HepG2 (cell line): ENCODE measurements at regions not wholly inside any gene's neighbourhood (a gene's known extent, or its start where the extent isn't known, plus 50 kb on each side); places are given as distances from the start of the nearest gene placed in this dataset.

ENCODE experiments used
- HDAC1 ChIP-seq: sonication (generic); formaldehyde crosslinking; IDR thresholded peaks from 2 replicates; pipeline ENCODE4 v1.5.1; 2020; ENCODE audit warnings: mild to moderate bottlenecking, missing genetic modification reagents
- HNRNPH1 ChIP-seq: fragments of 200-400 bp; formaldehyde crosslinking; optimal IDR thresholded peaks from 2 replicates; pipeline ENCODE3; 2017; ENCODE audit warnings: mild to moderate bottlenecking, low read depth, low read length
- HOXA7 ChIP-seq: sonication (generic); formaldehyde crosslinking; IDR thresholded peaks from 2 replicates; pipeline ENCODE4 v1.8.1; 2022; ENCODE audit warnings: mild to moderate bottlenecking, missing genetic modification reagents, moderate library complexity
- KDM2A ChIP-seq: sonication (generic); formaldehyde crosslinking; IDR thresholded peaks from 2 replicates; pipeline ENCODE4 v1.4.0; 2020; ENCODE audit warnings: low read depth, missing genetic modification reagents, borderline replicate concordance
- KMT2A ChIP-seq: sonication (generic); formaldehyde crosslinking; IDR thresholded peaks from 2 replicates; pipeline ENCODE4 v1.4.0; 2020; ENCODE audit warnings: missing genetic modification reagents
- MAFK ChIP-seq, 2 experiments: IDR thresholded peaks in 1 of 2; conservative IDR thresholded peaks in 1 of 2; 2 replicates each; pipeline ENCODE4 v1.6.1; 2011; ENCODE audit warnings: improper control_type of control experiment in 2 of 2, low read length in 2 of 2
- MATR3 ChIP-seq: sonication (generic); formaldehyde crosslinking; IDR thresholded peaks from 2 replicates; pipeline ENCODE4 v1.4.0; 2020; ENCODE audit warnings: missing genetic modification reagents
- PAF1 ChIP-seq: IDR thresholded peaks from 2 replicates; pipeline ENCODE4 v1.6.1; 2016; ENCODE audit warnings: missing genetic modification reagents, missing compliant biosample characterization
- TEAD3 ChIP-seq: optimal IDR thresholded peaks from 2 replicates; pipeline ENCODE3; 2016; ENCODE audit warnings: borderline replicate concordance
- TMF1 ChIP-seq: sonication (generic); formaldehyde crosslinking; IDR thresholded peaks from 2 replicates; pipeline ENCODE4 v1.8.1; 2022; ENCODE audit warnings: low read depth, missing genetic modification reagents
- ZNF24 ChIP-seq: fragments of 450-650 bp; IDR thresholded peaks from 2 replicates; pipeline ENCODE4 v1.6.1; 2017; ENCODE audit warnings: antibody characterized with exemption, mild to moderate bottlenecking
- ZNF274 ChIP-seq: sonication (generic); formaldehyde crosslinking; IDR thresholded peaks from 2 replicates; pipeline ENCODE4 v1.5.1; 2020; ENCODE audit warnings: mild to moderate bottlenecking, missing genetic modification reagents
- ZNF431 ChIP-seq: sonication (generic); formaldehyde crosslinking; IDR thresholded peaks from 2 replicates; pipeline ENCODE4 v1.9.0; 2022; ENCODE audit warnings: missing genetic modification reagents, low read depth, mild to moderate bottlenecking, borderline replicate concordance
- ZNF562 ChIP-seq: sonication (generic); formaldehyde crosslinking; IDR thresholded peaks from 2 replicates; pipeline ENCODE4 v1.8.0; 2022; ENCODE audit warnings: missing genetic modification reagents, borderline replicate concordance
- ZNF607 ChIP-seq: sonication (generic); formaldehyde crosslinking; IDR thresholded peaks from 2 replicates; pipeline ENCODE4 v1.5.1; 2020; ENCODE audit warnings: missing genetic modification reagents, mild to moderate bottlenecking, borderline replicate concordance
- ZNF674 ChIP-seq: sonication (generic); formaldehyde crosslinking; IDR thresholded peaks from 2 replicates; pipeline ENCODE4 v1.5.0; 2020; ENCODE audit warnings: low read depth, mild to moderate bottlenecking, missing genetic modification reagents
- ZNF776 ChIP-seq: sonication (generic); formaldehyde crosslinking; IDR thresholded peaks from 2 replicates; pipeline ENCODE4 v1.4.0; 2020; ENCODE audit warnings: mild to moderate bottlenecking, missing genetic modification reagents
- ZNF792 ChIP-seq: IDR thresholded peaks from 2 replicates; pipeline ENCODE4 v1.6.1; 2016
- ZSCAN29 ChIP-seq: sonication (generic); formaldehyde crosslinking; conservative IDR thresholded peaks from 2 replicates; pipeline ENCODE4 v1.4.0; 2020; ENCODE audit warnings: mild to moderate bottlenecking, missing genetic modification reagents
- TF ChIP-seq, protein P1 (sequence below): sonication (generic); formaldehyde crosslinking; IDR thresholded peaks from 2 replicates; pipeline ENCODE4 v1.9.0; 2021; ENCODE audit warnings: missing genetic modification reagents, borderline replicate concordance
- TF ChIP-seq, protein P2 (sequence below): sonication (generic); formaldehyde crosslinking; IDR thresholded peaks from 2 replicates; pipeline ENCODE4 v1.5.0; 2020; ENCODE audit warnings: mild to moderate bottlenecking, missing genetic modification reagents
- TF ChIP-seq, protein P3 (sequence below): sonication (generic); formaldehyde crosslinking; IDR thresholded peaks from 2 replicates; pipeline ENCODE4 v1.4.0; 2020; ENCODE audit warnings: missing genetic modification reagents

DNA sequence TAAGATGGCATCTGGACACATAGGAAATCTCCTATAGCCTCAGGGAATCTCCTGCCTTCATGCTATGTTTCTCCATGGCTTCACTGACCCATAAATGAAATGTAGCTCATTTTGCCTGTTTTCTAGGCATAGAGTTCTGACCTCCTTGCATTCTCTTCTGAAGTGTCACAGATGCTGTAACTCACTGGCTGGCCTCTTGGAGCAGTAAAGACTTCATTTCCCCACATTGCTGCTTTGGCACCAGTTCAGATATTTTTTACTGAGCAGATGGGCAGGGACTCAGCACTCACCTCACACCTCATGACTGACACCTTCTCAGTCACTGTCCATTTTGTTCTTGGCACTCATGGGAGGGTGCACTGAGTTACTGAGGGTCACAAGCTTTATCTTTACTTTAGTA lies 286.7 kb upstream of the TGFBR2 start (continued):
- TF ChIP-seq, protein P1, sequence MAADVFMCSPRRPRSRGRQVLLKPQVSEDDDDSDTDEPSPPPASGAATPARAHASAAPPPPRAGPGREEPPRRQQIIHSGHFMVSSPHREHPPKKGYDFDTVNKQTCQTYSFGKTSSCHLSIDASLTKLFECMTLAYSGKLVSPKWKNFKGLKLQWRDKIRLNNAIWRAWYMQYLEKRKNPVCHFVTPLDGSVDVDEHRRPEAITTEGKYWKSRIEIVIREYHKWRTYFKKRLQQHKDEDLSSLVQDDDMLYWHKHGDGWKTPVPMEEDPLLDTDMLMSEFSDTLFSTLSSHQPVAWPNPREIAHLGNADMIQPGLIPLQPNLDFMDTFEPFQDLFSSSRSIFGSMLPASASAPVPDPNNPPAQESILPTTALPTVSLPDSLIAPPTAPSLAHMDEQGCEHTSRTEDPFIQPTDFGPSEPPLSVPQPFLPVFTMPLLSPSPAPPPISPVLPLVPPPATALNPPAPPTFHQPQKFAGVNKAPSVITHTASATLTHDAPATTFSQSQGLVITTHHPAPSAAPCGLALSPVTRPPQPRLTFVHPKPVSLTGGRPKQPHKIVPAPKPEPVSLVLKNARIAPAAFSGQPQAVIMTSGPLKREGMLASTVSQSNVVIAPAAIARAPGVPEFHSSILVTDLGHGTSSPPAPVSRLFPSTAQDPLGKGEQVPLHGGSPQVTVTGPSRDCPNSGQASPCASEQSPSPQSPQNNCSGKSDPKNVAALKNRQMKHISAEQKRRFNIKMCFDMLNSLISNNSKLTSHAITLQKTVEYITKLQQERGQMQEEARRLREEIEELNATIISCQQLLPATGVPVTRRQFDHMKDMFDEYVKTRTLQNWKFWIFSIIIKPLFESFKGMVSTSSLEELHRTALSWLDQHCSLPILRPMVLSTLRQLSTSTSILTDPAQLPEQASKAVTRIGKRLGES = no peak
- TF ChIP-seq PAF1 (CRISPR knock-in tag) (no peak), ZNF674 (no peak), MATR3 (CRISPR knock-in tag) (no peak), ZNF776 (no peak), ZNF792 (CRISPR knock-in tag) (no peak), TMF1 (CRISPR knock-in tag) (no peak), ZNF24 (no peak), ZSCAN29 (CRISPR knock-in tag) (no peak), HDAC1 (CRISPR knock-in tag) (peak; percentile 28; the same call in 1 of the 2 replicates), KMT2A (CRISPR knock-in tag) (no peak), KDM2A (no peak), ZNF607 (CRISPR knock-in tag) (no peak), ZNF431 (CRISPR knock-in tag) (no peak), TEAD3 (peak; percentile 74), ZNF274 (CRISPR knock-in tag) (no peak), HNRNPH1 (no peak), MAFK (conservative IDR thresholded peaks at IDR 0.05 in 1 of 2, IDR thresholded peaks at IDR 0.05 in 1 of 2; ENCODE audit: low read length in 2 of 2) (no peak), ZNF562 (CRISPR knock-in tag) (no peak), HOXA7 (no peak)
- TF ChIP-seq, protein P2, sequence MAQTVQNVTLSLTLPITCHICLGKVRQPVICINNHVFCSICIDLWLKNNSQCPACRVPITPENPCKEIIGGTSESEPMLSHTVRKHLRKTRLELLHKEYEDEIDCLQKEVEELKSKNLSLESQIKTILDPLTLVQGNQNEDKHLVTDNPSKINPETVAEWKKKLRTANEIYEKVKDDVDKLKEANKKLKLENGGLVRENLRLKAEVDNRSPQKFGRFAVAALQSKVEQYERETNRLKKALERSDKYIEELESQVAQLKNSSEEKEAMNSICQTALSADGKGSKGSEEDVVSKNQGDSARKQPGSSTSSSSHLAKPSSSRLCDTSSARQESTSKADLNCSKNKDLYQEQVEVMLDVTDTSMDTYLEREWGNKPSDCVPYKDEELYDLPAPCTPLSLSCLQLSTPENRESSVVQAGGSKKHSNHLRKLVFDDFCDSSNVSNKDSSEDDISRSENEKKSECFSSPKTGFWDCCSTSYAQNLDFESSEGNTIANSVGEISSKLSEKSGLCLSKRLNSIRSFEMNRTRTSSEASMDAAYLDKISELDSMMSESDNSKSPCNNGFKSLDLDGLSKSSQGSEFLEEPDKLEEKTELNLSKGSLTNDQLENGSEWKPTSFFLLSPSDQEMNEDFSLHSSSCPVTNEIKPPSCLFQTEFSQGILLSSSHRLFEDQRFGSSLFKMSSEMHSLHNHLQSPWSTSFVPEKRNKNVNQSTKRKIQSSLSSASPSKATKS (CRISPR knock-in tag) = no peak
- TF ChIP-seq, protein P3, sequence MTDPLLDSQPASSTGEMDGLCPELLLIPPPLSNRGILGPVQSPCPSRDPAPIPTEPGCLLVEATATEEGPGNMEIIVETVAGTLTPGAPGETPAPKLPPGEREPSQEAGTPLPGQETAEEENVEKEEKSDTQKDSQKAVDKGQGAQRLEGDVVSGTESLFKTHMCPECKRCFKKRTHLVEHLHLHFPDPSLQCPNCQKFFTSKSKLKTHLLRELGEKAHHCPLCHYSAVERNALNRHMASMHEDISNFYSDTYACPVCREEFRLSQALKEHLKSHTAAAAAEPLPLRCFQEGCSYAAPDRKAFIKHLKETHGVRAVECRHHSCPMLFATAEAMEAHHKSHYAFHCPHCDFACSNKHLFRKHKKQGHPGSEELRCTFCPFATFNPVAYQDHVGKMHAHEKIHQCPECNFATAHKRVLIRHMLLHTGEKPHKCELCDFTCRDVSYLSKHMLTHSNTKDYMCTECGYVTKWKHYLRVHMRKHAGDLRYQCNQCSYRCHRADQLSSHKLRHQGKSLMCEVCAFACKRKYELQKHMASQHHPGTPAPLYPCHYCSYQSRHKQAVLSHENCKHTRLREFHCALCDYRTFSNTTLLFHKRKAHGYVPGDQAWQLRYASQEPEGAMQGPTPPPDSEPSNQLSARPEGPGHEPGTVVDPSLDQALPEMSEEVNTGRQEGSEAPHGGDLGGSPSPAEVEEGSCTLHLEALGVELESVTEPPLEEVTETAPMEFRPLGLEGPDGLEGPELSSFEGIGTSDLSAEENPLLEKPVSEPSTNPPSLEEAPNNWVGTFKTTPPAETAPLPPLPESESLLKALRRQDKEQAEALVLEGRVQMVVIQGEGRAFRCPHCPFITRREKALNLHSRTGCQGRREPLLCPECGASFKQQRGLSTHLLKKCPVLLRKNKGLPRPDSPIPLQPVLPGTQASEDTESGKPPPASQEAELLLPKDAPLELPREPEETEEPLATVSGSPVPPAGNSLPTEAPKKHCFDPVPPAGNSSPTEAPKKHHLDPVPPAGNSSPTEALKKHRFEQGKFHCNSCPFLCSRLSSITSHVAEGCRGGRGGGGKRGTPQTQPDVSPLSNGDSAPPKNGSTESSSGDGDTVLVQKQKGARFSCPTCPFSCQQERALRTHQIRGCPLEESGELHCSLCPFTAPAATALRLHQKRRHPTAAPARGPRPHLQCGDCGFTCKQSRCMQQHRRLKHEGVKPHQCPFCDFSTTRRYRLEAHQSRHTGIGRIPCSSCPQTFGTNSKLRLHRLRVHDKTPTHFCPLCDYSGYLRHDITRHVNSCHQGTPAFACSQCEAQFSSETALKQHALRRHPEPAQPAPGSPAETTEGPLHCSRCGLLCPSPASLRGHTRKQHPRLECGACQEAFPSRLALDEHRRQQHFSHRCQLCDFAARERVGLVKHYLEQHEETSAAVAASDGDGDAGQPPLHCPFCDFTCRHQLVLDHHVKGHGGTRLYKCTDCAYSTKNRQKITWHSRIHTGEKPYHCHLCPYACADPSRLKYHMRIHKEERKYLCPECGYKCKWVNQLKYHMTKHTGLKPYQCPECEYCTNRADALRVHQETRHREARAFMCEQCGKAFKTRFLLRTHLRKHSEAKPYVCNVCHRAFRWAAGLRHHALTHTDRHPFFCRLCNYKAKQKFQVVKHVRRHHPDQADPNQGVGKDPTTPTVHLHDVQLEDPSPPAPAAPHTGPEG (CRISPR knock-in tag) = no peak
